Smooth muscle cell (in vitro differentiated cells): ENCODE measurements at regions not wholly inside any gene's neighbourhood (a gene's known extent, or its start where the extent isn't known, plus 50 kb on each side); places are given as distances from the start of the nearest gene placed in this dataset.

Experiments
- DNase-seq: peaks from one replicate; lab custom pipeline; 2025; ENCODE audit not compliant: unreplicated experiment; lab: John Stamatoyannopoulos, UW
- H2AFZ ChIP-seq: fragments of 200-600 bp; sonication (generic); 2 replicates; pipeline ENCODE4 v1.6.0; 2016; ENCODE audit warnings: antibody characterized with exemption, low read depth, mild to moderate bottlenecking
- H3F3A ChIP-seq: fragments of 200-600 bp; sonication (generic); 2 replicates; pipeline ENCODE4 v1.6.0; 2017; ENCODE audit warnings: antibody characterized with exemption, low read depth
- H3K27ac ChIP-seq: fragments of 200-600 bp; sonication (generic); 2 replicates; pipeline ENCODE4 v1.5.1; 2016; ENCODE audit warnings: low read depth, mild to moderate bottlenecking
- H3K27me3 ChIP-seq: fragments of 200-600 bp; sonication (generic); 2 replicates; pipeline ENCODE4 v1.6.1; 2016; ENCODE audit warnings: low read depth, mild to moderate bottlenecking
- H3K36me3 ChIP-seq: fragments of 200-600 bp; sonication (generic); 2 replicates; pipeline ENCODE4 v1.5.1; 2016; ENCODE audit warnings: low read depth
- H3K4me1 ChIP-seq: fragments of 200-600 bp; sonication (generic); 2 replicates; pipeline ENCODE4 v1.5.1; 2016; ENCODE audit warnings: low read depth
- H3K4me2 ChIP-seq: fragments of 200-600 bp; sonication (generic); 2 replicates; pipeline ENCODE4 v1.6.0; 2016; ENCODE audit warnings: mild to moderate bottlenecking
- H3K4me3 ChIP-seq: fragments of 200-600 bp; sonication (generic); 2 replicates; pipeline ENCODE4 v1.5.1; 2016; ENCODE audit warnings: mild to moderate bottlenecking
- H3K79me2 ChIP-seq: fragments of 200-600 bp; sonication (generic); 2 replicates; pipeline ENCODE4 v1.6.0; 2016; ENCODE audit warnings: low read depth, mild to moderate bottlenecking
- H3K9ac ChIP-seq: fragments of 200-600 bp; sonication (generic); 2 replicates; pipeline ENCODE4 v1.6.0; 2016; ENCODE audit warnings: low read depth
- H3K9me3 ChIP-seq: fragments of 200-600 bp; sonication (generic); replicated peaks from 2 replicates; pipeline ENCODE4 v1.5.1; 2016; ENCODE audit warnings: low read depth
- H4K20me1 ChIP-seq: fragments of 200-600 bp; sonication (generic); 2 replicates; pipeline ENCODE4 v1.6.0; 2016; ENCODE audit warnings: low read depth
- CTCF ChIP-seq: fragments of 200-600 bp; sonication (generic); IDR thresholded peaks from 2 replicates; pipeline ENCODE4 v1.5.1; 2017; ENCODE audit warnings: borderline replicate concordance, mild to moderate bottlenecking, antibody characterized with exemption; ENCODE audit not compliant: insufficient read depth, poor library complexity, severe bottlenecking
- WGBS: methylation state at CpG from one replicate; pipeline ENCODE4 v1.1.7; 2016; ENCODE audit warnings: low lambda C conversion rate; 5-methylcytosine and 5-hydroxymethylcytosine counted together

DNA sequence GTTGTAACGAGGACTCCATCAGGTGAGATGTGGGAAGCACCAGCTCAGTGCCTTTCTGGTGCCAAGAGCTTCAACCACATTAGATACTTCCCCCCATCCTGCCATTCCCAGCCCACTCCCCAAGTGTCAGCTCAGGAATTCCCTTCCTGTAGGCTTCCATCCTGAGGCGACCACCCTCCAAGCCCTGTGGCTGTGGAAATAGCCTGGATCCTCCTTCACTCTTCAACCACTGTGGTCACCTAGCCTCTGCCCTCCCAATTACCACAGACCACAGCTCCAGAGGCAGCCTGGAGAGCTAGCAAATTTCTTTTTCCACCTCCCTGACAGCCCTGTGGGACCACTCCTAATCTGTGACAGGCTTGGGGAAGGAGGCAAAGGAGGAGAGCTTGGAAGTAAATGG lies 219.8 kb upstream of the MAP3K1 start:
- no peak overlapping the region for H2AFZ ChIP-seq
- H3F3A ChIP-seq, result no peaks in the 10 kb centered on the region
- DNase-seq, result no peak
- no peaks in the 10 kb centered on the region for H3K27me3 ChIP-seq
- no peak for TF ChIP-seq CTCF
- peaks cover 6% of the 10 kb centered on the region for H3K4me1 ChIP-seq
- H3K4me2 ChIP-seq, result no peak overlapping the region
- H4K20me1 ChIP-seq, result no peaks in the 10 kb centered on the region
- no peak overlapping the region for H3K4me3 ChIP-seq
- no peaks in the 10 kb centered on the region for H3K36me3 ChIP-seq
- H3K9me3 ChIP-seq, result no peaks in the 10 kb centered on the region
- no peak overlapping the region for H3K27ac ChIP-seq
- no peaks in the 10 kb centered on the region for H3K79me2 ChIP-seq
- no peak overlapping the region for H3K9ac ChIP-seq
- WGBS, result 89% methylated on average over 2 of the region's 2 CpGs

GRCh38 chr5:56594792-56595191 lies 220.6 kb upstream of the MAP3K1 start:
- H3K4me2 ChIP-seq, result no peak overlapping the region
- no peak overlapping the region for H3K9ac ChIP-seq
- TF ChIP-seq CTCF, result no peak
- H2AFZ ChIP-seq, result no peak overlapping the region
- H3K36me3 ChIP-seq, result no peaks in the 10 kb centered on the region
- H3K27me3 ChIP-seq, result no peaks in the 10 kb centered on the region
- H3K79me2 ChIP-seq, result no peaks in the 10 kb centered on the region
- WGBS, result 53% methylated on average over 3 of the region's 3 CpGs
- H3K4me3 ChIP-seq, result no peak overlapping the region
- H4K20me1 ChIP-seq, result no peaks in the 10 kb centered on the region
- no peaks in the 10 kb centered on the region for H3K9me3 ChIP-seq
- no peak for DNase-seq
- no peak overlapping the region for H3K27ac ChIP-seq
- H3K4me1 ChIP-seq, result peaks cover 3% of the 10 kb centered on the region
- H3F3A ChIP-seq, result no peaks in the 10 kb centered on the region

DNA sequence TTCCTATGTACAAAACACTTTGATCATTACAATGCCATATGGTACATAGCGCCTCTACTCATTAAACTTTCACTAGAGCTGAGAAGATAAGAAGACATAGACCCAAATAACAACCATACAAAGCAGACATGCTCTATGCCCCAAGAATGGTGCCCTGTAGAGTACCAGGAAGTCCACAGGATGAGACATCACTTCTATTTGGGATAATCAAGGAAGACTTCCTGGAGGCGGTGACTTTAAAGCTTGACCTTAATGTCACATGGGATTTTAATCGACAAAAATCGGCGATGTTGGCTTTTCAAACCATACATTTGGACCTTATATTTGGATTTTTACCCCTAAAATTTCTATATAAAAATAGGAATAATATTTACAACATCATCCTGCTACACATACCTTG lies 224.3 kb upstream of the MAP3K1 start:
- Histone ChIP-seq H3K27me3 (no peaks in the 10 kb centered on the region), H3K4me2 (no peak overlapping the region), H3K4me3 (no peak overlapping the region), H3F3A (no peaks in the 10 kb centered on the region), H3K36me3 (no peaks in the 10 kb centered on the region), H3K4me1 (peaks cover 5% of the 10 kb centered on the region), H3K79me2 (no peaks in the 10 kb centered on the region), H3K27ac (no peak overlapping the region), H3K9me3 (no peaks in the 10 kb centered on the region), H3K9ac (no peak overlapping the region), H4K20me1 (no peaks in the 10 kb centered on the region), H2AFZ (no peak overlapping the region)
- WGBS, result 98% methylated on average over 5 of the region's 5 CpGs
- DNase-seq, result no peak
- no peak for TF ChIP-seq CTCF

DNA sequence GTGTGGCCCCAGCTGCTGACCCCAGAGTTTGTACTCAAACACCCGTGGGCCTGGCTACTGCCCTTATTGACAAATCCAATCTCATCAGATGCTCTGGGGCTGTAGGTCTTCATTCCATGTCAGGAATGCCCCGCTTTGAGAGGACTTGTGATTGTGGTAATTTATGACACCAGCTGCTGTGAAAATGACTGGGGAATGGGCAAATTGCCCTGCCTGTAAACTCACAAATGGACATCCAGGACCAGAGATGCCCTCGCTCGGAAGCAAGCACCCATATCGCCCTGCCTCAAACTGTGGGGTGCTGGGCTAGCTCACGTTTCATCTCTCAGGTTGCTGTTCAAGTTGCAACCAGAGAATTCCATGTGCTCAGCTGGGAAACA lies 225.9 kb upstream of the MAP3K1 start:
- no peak overlapping the region for H3K4me3 ChIP-seq
- H3K9me3 ChIP-seq, result no peaks in the 10 kb centered on the region
- 76% methylated on average over 6 of the region's 6 CpGs for WGBS
- no peaks in the 10 kb centered on the region for H3F3A ChIP-seq
- H3K9ac ChIP-seq, result no peak overlapping the region
- H3K4me1 ChIP-seq, result peaks cover 12% of the 10 kb centered on the region
- H3K4me2 ChIP-seq, result no peak overlapping the region
- no peak for DNase-seq
- H3K27ac ChIP-seq, result no peak overlapping the region
- H3K36me3 ChIP-seq, result no peaks in the 10 kb centered on the region
- H3K79me2 ChIP-seq, result no peaks in the 10 kb centered on the region
- no peak for TF ChIP-seq CTCF
- no peaks in the 10 kb centered on the region for H4K20me1 ChIP-seq
- H2AFZ ChIP-seq, result no peak overlapping the region
- H3K27me3 ChIP-seq, result no peaks in the 10 kb centered on the region
